ENCODE measurements at regions not wholly inside any gene's neighbourhood (a gene's known extent, or its start where the extent isn't known, plus 50 kb on each side); places are given as distances from the start of the nearest gene placed in this dataset.
"Not testable (repeated sequence)": the region's sequence is repeated elsewhere in the genome, so short reads cannot be mapped to it uniquely, and the experiment has no call there.

GRCh38 chrX:9372866-9373265 is 92.0 kb upstream of the TBL1X start:
- intact Hi-C loops (cut with DNase I; ENCODE audit: low total_unique reads): no loop called here
- no peak for TF ChIP-seq POLR2A (IDR thresholded peaks at IDR 0.05)
- TF ChIP-seq, protein P1, sequence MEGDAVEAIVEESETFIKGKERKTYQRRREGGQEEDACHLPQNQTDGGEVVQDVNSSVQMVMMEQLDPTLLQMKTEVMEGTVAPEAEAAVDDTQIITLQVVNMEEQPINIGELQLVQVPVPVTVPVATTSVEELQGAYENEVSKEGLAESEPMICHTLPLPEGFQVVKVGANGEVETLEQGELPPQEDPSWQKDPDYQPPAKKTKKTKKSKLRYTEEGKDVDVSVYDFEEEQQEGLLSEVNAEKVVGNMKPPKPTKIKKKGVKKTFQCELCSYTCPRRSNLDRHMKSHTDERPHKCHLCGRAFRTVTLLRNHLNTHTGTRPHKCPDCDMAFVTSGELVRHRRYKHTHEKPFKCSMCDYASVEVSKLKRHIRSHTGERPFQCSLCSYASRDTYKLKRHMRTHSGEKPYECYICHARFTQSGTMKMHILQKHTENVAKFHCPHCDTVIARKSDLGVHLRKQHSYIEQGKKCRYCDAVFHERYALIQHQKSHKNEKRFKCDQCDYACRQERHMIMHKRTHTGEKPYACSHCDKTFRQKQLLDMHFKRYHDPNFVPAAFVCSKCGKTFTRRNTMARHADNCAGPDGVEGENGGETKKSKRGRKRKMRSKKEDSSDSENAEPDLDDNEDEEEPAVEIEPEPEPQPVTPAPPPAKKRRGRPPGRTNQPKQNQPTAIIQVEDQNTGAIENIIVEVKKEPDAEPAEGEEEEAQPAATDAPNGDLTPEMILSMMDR (IDR thresholded peaks at IDR 0.05 in 4 of 5, conservative IDR thresholded peaks at IDR 0.05 in 1 of 5): no peak
- in situ Hi-C loops (cut with MboI; ENCODE audit: low sequenced_read_pairs in 4 of 4): no loop called here
- H3K27ac ChIP-seq: no peak overlapping the region
- no peaks in the 10 kb centered on the region for H3K9me3 ChIP-seq
- H3K4me3 ChIP-seq: no peak overlapping the region
- H3K4me1 ChIP-seq: no peaks in the 10 kb centered on the region
- no peak for DNase-seq
- no peaks in the 10 kb centered on the region for H3K36me3 ChIP-seq
- no peak for ATAC-seq
- H3K27me3 ChIP-seq: no peaks in the 10 kb centered on the region

DNA sequence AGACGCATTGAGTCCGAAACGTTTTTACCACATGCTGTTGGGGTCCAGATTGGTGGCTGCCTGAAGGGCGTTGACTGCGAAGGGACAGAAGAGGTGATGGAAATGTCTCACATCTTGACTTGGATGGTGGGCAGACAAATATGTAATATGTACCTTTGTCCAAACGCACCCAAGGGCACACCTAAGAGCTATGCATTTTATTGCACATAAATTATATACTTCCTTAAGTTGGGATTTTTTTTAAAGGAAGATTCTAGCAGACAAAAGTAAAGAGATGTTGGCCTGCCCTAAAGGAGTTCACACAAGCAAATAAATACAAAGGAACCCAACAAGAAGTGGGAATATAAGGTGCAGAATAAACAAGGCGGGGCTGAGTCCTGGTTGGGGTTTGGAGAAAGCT is 91.1 kb upstream of the TBL1X start:
- no peaks in the 10 kb centered on the region for H3K36me3 ChIP-seq
- TF ChIP-seq POLR2A (IDR thresholded peaks at IDR 0.05): no peak
- TF ChIP-seq, protein P1 (IDR thresholded peaks at IDR 0.05 in 4 of 5, conservative IDR thresholded peaks at IDR 0.05 in 1 of 5): no peak
- H3K27ac ChIP-seq: no peak overlapping the region
- no peak overlapping the region for H3K4me3 ChIP-seq
- no peaks in the 10 kb centered on the region for H3K27me3 ChIP-seq
- H3K9me3 ChIP-seq: no peaks in the 10 kb centered on the region
- no peak for DNase-seq
- no peak for ATAC-seq
- H3K4me1 ChIP-seq: no peaks in the 10 kb centered on the region
- intact Hi-C loops (cut with DNase I; ENCODE audit: low total_unique reads): no loop called here
- in situ Hi-C loops (cut with MboI; ENCODE audit: low sequenced_read_pairs in 4 of 4): no loop called here

DNA sequence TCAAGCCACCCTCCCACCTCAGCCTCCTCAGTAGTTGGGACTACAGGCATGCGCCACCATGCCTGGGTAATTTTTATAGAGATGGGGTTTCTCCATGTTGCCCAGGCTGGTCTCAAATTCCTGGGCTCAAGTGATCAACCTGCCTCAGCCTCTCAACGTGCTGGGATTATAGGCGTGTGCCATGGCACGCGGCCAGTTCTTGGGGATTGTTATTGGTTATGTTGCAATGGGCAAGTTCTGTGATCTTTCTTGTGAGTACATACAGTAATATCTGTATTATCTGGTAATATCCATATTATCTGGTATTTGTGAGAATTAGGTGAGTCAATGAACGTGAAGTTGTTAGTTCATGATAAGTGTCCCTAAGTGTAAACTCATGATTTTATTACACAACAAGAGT is 90.3 kb upstream of the TBL1X start:
- no peak overlapping the region for H3K4me3 ChIP-seq
- H3K9me3 ChIP-seq: no peaks in the 10 kb centered on the region
- no peak overlapping the region for H3K27ac ChIP-seq
- intact Hi-C loops (cut with DNase I; ENCODE audit: low total_unique reads): no loop called here
- H3K4me1 ChIP-seq: no peaks in the 10 kb centered on the region
- H3K27me3 ChIP-seq: no peaks in the 10 kb centered on the region
- no peak for DNase-seq
- TF ChIP-seq, protein P1 (IDR thresholded peaks at IDR 0.05 in 4 of 5, conservative IDR thresholded peaks at IDR 0.05 in 1 of 5): no peak
- TF ChIP-seq POLR2A (IDR thresholded peaks at IDR 0.05): no peak
- H3K36me3 ChIP-seq: no peaks in the 10 kb centered on the region
- no peak for ATAC-seq
- in situ Hi-C loops (cut with MboI; ENCODE audit: low sequenced_read_pairs in 4 of 4): no loop called here

GRCh38 chrX:9376111-9376510 is 88.7 kb upstream of the TBL1X start:
- ATAC-seq: no peak
- no peak for TF ChIP-seq POLR2A (IDR thresholded peaks at IDR 0.05)
- TF ChIP-seq, protein P1 (IDR thresholded peaks at IDR 0.05 in 4 of 5, conservative IDR thresholded peaks at IDR 0.05 in 1 of 5): no peak
- DNase-seq: no peak
- Histone ChIP-seq H3K27ac (no peak overlapping the region), H3K36me3 (no peaks in the 10 kb centered on the region), H3K27me3 (no peaks in the 10 kb centered on the region), H3K4me1 (no peaks in the 10 kb centered on the region), H3K9me3 (no peaks in the 10 kb centered on the region), H3K4me3 (no peak overlapping the region)
- in situ Hi-C loops (cut with MboI; ENCODE audit: low sequenced_read_pairs in 4 of 4) (no loop called here), intact Hi-C loops (cut with DNase I; ENCODE audit: low total_unique reads) (no loop called here)

- DNase-seq; H3K9me3 ChIP-seq; H3K4me1 ChIP-seq; H3K36me3 ChIP-seq; ATAC-seq; H3K4me3 ChIP-seq; H3K27me3 ChIP-seq; in situ Hi-C loops (cut with MboI; ENCODE audit: low sequenced_read_pairs in 4 of 4); intact Hi-C loops (cut with DNase I; ENCODE audit: low total_unique reads); H3K27ac ChIP-seq: not testable (repeated sequence)
Observed at GRCh38 chrX:9377216-9377615, 87.6 kb upstream of the TBL1X start.

Data from gastrocnemius medialis (tissue), 4 donors.